NB4 (cell line): ENCODE measurements at regions not wholly inside any gene's neighbourhood (a gene's known extent, or its start where the extent isn't known, plus 50 kb on each side); places are given as distances from the start of the nearest gene placed in this dataset.

Source experiments
- DNase-seq: peaks from one replicate; pipeline ENCODE4 v3.0.0; 2010; ENCODE audit warnings: low read depth
- H3K4me3 ChIP-seq: one replicate; pipeline ENCODE4 v1.5.1; 2011; ENCODE audit warnings: mild to moderate bottlenecking, low read depth, low read length, moderate library complexity
- CTCF ChIP-seq: IDR thresholded peaks from one replicate; pipeline ENCODE4 v1.5.1; 2012; ENCODE audit warnings: low read depth, low read length
- MAX ChIP-seq: IDR thresholded peaks from 2 replicates; pipeline ENCODE4 v1.6.1; 2011; ENCODE audit warnings: low read depth, low read length
- MYC ChIP-seq: IDR thresholded peaks from 2 replicates; pipeline ENCODE4 v1.6.1; 2011; ENCODE audit warnings: low read depth, low read length
- POLR2A ChIP-seq: IDR thresholded peaks from 2 replicates; pipeline ENCODE4 v1.6.1; 2011; ENCODE audit warnings: mild to moderate bottlenecking; ENCODE audit not compliant: insufficient read length; ENCODE audit errors: extremely low read depth

- H3K4me3 ChIP-seq, result no peak overlapping the region
- TF ChIP-seq CTCF (no peak), MAX (no peak), MYC (no peak), POLR2A (no peak)
- no peak for DNase-seq
Observed at GRCh38 chr15:94855018-94855408, 623.7 kb downstream of the MCTP2 start.

- TF ChIP-seq POLR2A, result no peak
- no peak for TF ChIP-seq CTCF
- no peak for TF ChIP-seq MYC
- no peak for TF ChIP-seq MAX
- DNase-seq, result no peak
- no peak overlapping the region for H3K4me3 ChIP-seq
Observed at GRCh38 chr15:94855409-94856266, 624.3 kb downstream of the MCTP2 start.

- TF ChIP-seq CTCF (no peak), MAX (no peak), POLR2A (no peak), MYC (no peak)
- H3K4me3 ChIP-seq, result no peak overlapping the region
- DNase-seq, result no peak
Observed at GRCh38 chr15:94856267-94856854, 625.0 kb downstream of the MCTP2 start.

- H3K4me3 ChIP-seq, result no peak overlapping the region
- TF ChIP-seq MYC (no peak), MAX (no peak), POLR2A (no peak)
- DNase-seq, result no peak
Observed at GRCh38 chr15:94857466-94857865, 626.1 kb downstream of the MCTP2 start.

GRCh38 chr15:94858011-94858410 lies 626.6 kb downstream of the MCTP2 start:
- H3K4me3 ChIP-seq, result no peak overlapping the region
- TF ChIP-seq MAX (no peak), POLR2A (no peak), MYC (no peak), CTCF (no peak)
- DNase-seq, result no peak

GRCh38 chr15:94858449-94858848 lies 627.1 kb downstream of the MCTP2 start:
- H3K4me3 ChIP-seq, result no peak overlapping the region
- DNase-seq, result no peak
- TF ChIP-seq MAX (no peak), POLR2A (no peak), MYC (no peak), CTCF (no peak)
